ENCODE measurements at regions not wholly inside any gene's neighbourhood (a gene's known extent, or its start where the extent isn't known, plus 50 kb on each side); places are given as distances from the start of the nearest gene placed in this dataset.

- intact Hi-C loops (cut with micrococcal nuclease): no loop called here
- H3K4me3 Mint-ChIP-seq: no peak overlapping the region
- peaks cover 23% of the 10 kb centered on the region for H3K9me3 Mint-ChIP-seq
- DNase-seq (ENCODE audit: low spot score): no peak
- H3K36me3 Mint-ChIP-seq (ENCODE audit: low read depth): no peaks in the 10 kb centered on the region
- peaks cover 6% of the 10 kb centered on the region for H3K27me3 Mint-ChIP-seq (ENCODE audit: insufficient read depth)
- H3K4me1 Mint-ChIP-seq (ENCODE audit: low read depth): peaks cover 9% of the 10 kb centered on the region
- H3K27ac Mint-ChIP-seq: no peak overlapping the region
Measured at GRCh38 chr3:160141485-160142185, 83.6 kb upstream of the C3orf80 start.

- Mint-ChIP-seq H3K36me3 (ENCODE audit: low read depth) (no peaks in the 10 kb centered on the region), H3K4me1 (ENCODE audit: low read depth) (peaks cover 9% of the 10 kb centered on the region), H3K4me3 (no peak overlapping the region), H3K27me3 (ENCODE audit: insufficient read depth) (peaks cover 6% of the 10 kb centered on the region), H3K27ac (no peak overlapping the region), H3K9me3 (peaks cover 23% of the 10 kb centered on the region)
- no peak for DNase-seq (ENCODE audit: low spot score)
- intact Hi-C loops (cut with micrococcal nuclease): no loop called here
Measured at GRCh38 chr3:160143482-160143881, 81.7 kb upstream of the C3orf80 start.

GRCh38 chr3:160150066-160150465, 75.2 kb upstream of the C3orf80 start:
- no peak for DNase-seq (ENCODE audit: low spot score)
- Mint-ChIP-seq H3K36me3 (ENCODE audit: low read depth) (no peaks in the 10 kb centered on the region), H3K9me3 (no peaks in the 10 kb centered on the region), H3K4me3 (no peak overlapping the region), H3K27ac (no peak overlapping the region), H3K4me1 (ENCODE audit: low read depth) (no peaks in the 10 kb centered on the region), H3K27me3 (ENCODE audit: insufficient read depth) (peaks cover 6% of the 10 kb centered on the region)
- intact Hi-C loops (cut with micrococcal nuclease): no loop called here

GRCh38 chr3:160150525-160150924, 74.7 kb upstream of the C3orf80 start:
- no peak overlapping the region for H3K4me3 Mint-ChIP-seq
- no peaks in the 10 kb centered on the region for H3K36me3 Mint-ChIP-seq (ENCODE audit: low read depth)
- H3K27me3 Mint-ChIP-seq (ENCODE audit: insufficient read depth): peaks cover 6% of the 10 kb centered on the region
- H3K4me1 Mint-ChIP-seq (ENCODE audit: low read depth): no peaks in the 10 kb centered on the region
- no peak for DNase-seq (ENCODE audit: low spot score)
- H3K9me3 Mint-ChIP-seq: no peaks in the 10 kb centered on the region
- intact Hi-C loops (cut with micrococcal nuclease): no loop called here
- H3K27ac Mint-ChIP-seq: no peak overlapping the region

- Mint-ChIP-seq H3K9me3 (no peaks in the 10 kb centered on the region), H3K4me3 (no peak overlapping the region), H3K4me1 (ENCODE audit: low read depth) (no peaks in the 10 kb centered on the region), H3K27ac (no peak overlapping the region), H3K36me3 (ENCODE audit: low read depth) (no peaks in the 10 kb centered on the region), H3K27me3 (ENCODE audit: insufficient read depth) (peaks cover 9% of the 10 kb centered on the region)
- intact Hi-C loops (cut with micrococcal nuclease): no loop called here
- DNase-seq (ENCODE audit: low spot score): no peak
Measured at GRCh38 chr3:160152638-160153037, 72.6 kb upstream of the C3orf80 start.

- intact Hi-C loops (cut with micrococcal nuclease): no loop called here
- H3K4me1 Mint-ChIP-seq (ENCODE audit: low read depth): no peaks in the 10 kb centered on the region
Measured at GRCh38 chr3:160154033-160154432, 71.2 kb upstream of the C3orf80 start.

GRCh38 chr3:160154596-160154995, 70.6 kb upstream of the C3orf80 start:
- Mint-ChIP-seq H3K27ac (no peak overlapping the region), H3K4me3 (no peak overlapping the region), H3K36me3 (ENCODE audit: low read depth) (no peaks in the 10 kb centered on the region), H3K27me3 (ENCODE audit: insufficient read depth) (peaks cover 12% of the 10 kb centered on the region), H3K9me3 (no peaks in the 10 kb centered on the region), H3K4me1 (ENCODE audit: low read depth) (no peaks in the 10 kb centered on the region)
- no peak for DNase-seq (ENCODE audit: low spot score)
- intact Hi-C loops (cut with micrococcal nuclease): no loop called here

More at GRCh38 chr3:160154033-160154432, 71.2 kb upstream of the C3orf80 start:
- DNase-seq (ENCODE audit: low spot score): no peak
- H3K27ac Mint-ChIP-seq: no peak overlapping the region
- H3K36me3 Mint-ChIP-seq (ENCODE audit: low read depth): no peaks in the 10 kb centered on the region
- H3K4me3 Mint-ChIP-seq: no peak overlapping the region
- H3K27me3 Mint-ChIP-seq (ENCODE audit: insufficient read depth): peaks cover 12% of the 10 kb centered on the region
- no peaks in the 10 kb centered on the region for H3K9me3 Mint-ChIP-seq

- no peaks in the 10 kb centered on the region for H3K4me1 Mint-ChIP-seq (ENCODE audit: low read depth)
- intact Hi-C loops (cut with micrococcal nuclease): no loop called here
- H3K36me3 Mint-ChIP-seq (ENCODE audit: low read depth): no peaks in the 10 kb centered on the region
- H3K4me3 Mint-ChIP-seq: no peak overlapping the region
- H3K27ac Mint-ChIP-seq: no peak overlapping the region
- DNase-seq (ENCODE audit: low spot score): no peak
- H3K27me3 Mint-ChIP-seq (ENCODE audit: insufficient read depth): peaks cover 7% of the 10 kb centered on the region
- H3K9me3 Mint-ChIP-seq: no peaks in the 10 kb centered on the region
Measured at GRCh38 chr3:160157321-160157720, 67.9 kb upstream of the C3orf80 start.

- Mint-ChIP-seq H3K36me3 (ENCODE audit: low read depth) (no peaks in the 10 kb centered on the region), H3K4me1 (ENCODE audit: low read depth) (no peaks in the 10 kb centered on the region), H3K4me3 (no peak overlapping the region), H3K27me3 (ENCODE audit: insufficient read depth) (peaks cover 11% of the 10 kb centered on the region), H3K9me3 (no peaks in the 10 kb centered on the region), H3K27ac (no peak overlapping the region)
- intact Hi-C loops (cut with micrococcal nuclease): no loop called here
- DNase-seq (ENCODE audit: low spot score): no peak
Measured at GRCh38 chr3:160159341-160159740, 65.9 kb upstream of the C3orf80 start.

- Mint-ChIP-seq H3K9me3 (no peaks in the 10 kb centered on the region), H3K27me3 (ENCODE audit: insufficient read depth) (peaks cover 13% of the 10 kb centered on the region), H3K4me1 (ENCODE audit: low read depth) (no peaks in the 10 kb centered on the region), H3K4me3 (no peak overlapping the region), H3K27ac (no peak overlapping the region), H3K36me3 (ENCODE audit: low read depth) (no peaks in the 10 kb centered on the region)
- no peak for DNase-seq (ENCODE audit: low spot score)
- intact Hi-C loops (cut with micrococcal nuclease): loop anchor here (5.0 kb wide), 2 partner anchors 182 to 237 kb away; partner anchors contain the start of genes IFT80 and SMC4
Measured at GRCh38 chr3:160159806-160160205, 65.4 kb upstream of the C3orf80 start.

- Mint-ChIP-seq H3K27me3 (ENCODE audit: insufficient read depth) (peaks cover 13% of the 10 kb centered on the region), H3K4me1 (ENCODE audit: low read depth) (no peaks in the 10 kb centered on the region), H3K9me3 (no peaks in the 10 kb centered on the region), H3K27ac (no peak overlapping the region), H3K4me3 (no peak overlapping the region), H3K36me3 (ENCODE audit: low read depth) (no peaks in the 10 kb centered on the region)
- intact Hi-C loops (cut with micrococcal nuclease): loop anchor here (5.0 kb wide), 2 partner anchors 180 to 235 kb away; partner anchors contain the start of genes IFT80 and SMC4
- DNase-seq (ENCODE audit: low spot score): no peak
Measured at GRCh38 chr3:160161921-160162320, 63.3 kb upstream of the C3orf80 start.

- H3K36me3 Mint-ChIP-seq (ENCODE audit: low read depth): no peaks in the 10 kb centered on the region
- no peak overlapping the region for H3K4me3 Mint-ChIP-seq
- peaks cover 13% of the 10 kb centered on the region for H3K27me3 Mint-ChIP-seq (ENCODE audit: insufficient read depth)
- H3K27ac Mint-ChIP-seq: no peak overlapping the region
- intact Hi-C loops (cut with micrococcal nuclease): loop anchor here (5.0 kb wide), 2 partner anchors 180 to 235 kb away; partner anchors contain the start of genes IFT80 and SMC4
- no peaks in the 10 kb centered on the region for H3K4me1 Mint-ChIP-seq (ENCODE audit: low read depth)
- H3K9me3 Mint-ChIP-seq: no peaks in the 10 kb centered on the region
- DNase-seq (ENCODE audit: low spot score): no peak
Measured at GRCh38 chr3:160162440-160162839, 62.8 kb upstream of the C3orf80 start.

- intact Hi-C loops (cut with micrococcal nuclease): loop anchor here (1.0 to 5.0 kb wide), 4 partner anchors 179 to 323 kb away; partner anchors contain the start of genes IFT80 and SMC4
- Mint-ChIP-seq H3K4me3 (no peak overlapping the region), H3K36me3 (ENCODE audit: low read depth) (no peaks in the 10 kb centered on the region), H3K27ac (no peak overlapping the region), H3K27me3 (ENCODE audit: insufficient read depth) (peaks cover 13% of the 10 kb centered on the region), H3K9me3 (no peaks in the 10 kb centered on the region), H3K4me1 (ENCODE audit: low read depth) (no peaks in the 10 kb centered on the region)
- DNase-seq (ENCODE audit: low spot score): no peak
Measured at GRCh38 chr3:160163229-160163878, 61.9 kb upstream of the C3orf80 start.
